Thoracic aorta (tissue), 2 donors: ENCODE measurements at regions not wholly inside any gene's neighbourhood (a gene's known extent, or its start where the extent isn't known, plus 50 kb on each side); places are given as distances from the start of the nearest gene placed in this dataset.

ENCODE experiments used
- ATAC-seq: fragments of 150-250 bp; one replicate; pipeline ENCODE4 v1.8.0; 2017; ENCODE audit warnings: low read depth; ENCODE audit not compliant: insufficient number of reproducible peaks, low FRiP score
- DNase-seq: peaks from one replicate; pipeline ENCODE4 v3.0.0-alpha.2; 2020; ENCODE audit warnings: low spot score
- H3K27ac ChIP-seq, 2 donors: fragments of 200-600 bp; sonication (generic); 1 replicate in 1 of 2; 2 replicates in 1 of 2; pipeline ENCODE4 v1.5.1; 2016; ENCODE audit warnings: mild to moderate bottlenecking in 2 of 2, moderate library complexity in 2 of 2
- H3K27me3 ChIP-seq: fragments of 200-600 bp; sonication (generic); replicated peaks from 2 replicates; pipeline ENCODE4 v1.6.0; 2016; ENCODE audit warnings: mild to moderate bottlenecking; ENCODE audit not compliant: insufficient read depth
- H3K36me3 ChIP-seq: fragments of 200-600 bp; sonication (generic); one replicate; pipeline ENCODE4 v1.5.1; 2016
- H3K4me1 ChIP-seq, 2 donors: fragments of 200-600 bp; sonication (generic); 1 replicate in 1 of 2; 2 replicates in 1 of 2; pipeline versions ENCODE4 v1.5.1 to v1.6.0; 2016; ENCODE audit warnings: low read depth in 2 of 2, mild to moderate bottlenecking in 1 of 2; ENCODE audit not compliant: control insufficient read depth in 1 of 2
- H3K4me3 ChIP-seq: fragments of 200-600 bp; sonication (generic); 2 replicates; pipeline ENCODE4 v1.5.1; 2016; ENCODE audit warnings: mild to moderate bottlenecking
- H3K9me3 ChIP-seq: fragments of 200-600 bp; sonication (generic); 2 replicates; pipeline ENCODE4 v1.5.1; 2016
- CTCF ChIP-seq: fragments of 200-600 bp; sonication (generic); IDR thresholded peaks from one replicate; pipeline ENCODE4 v1.5.1; 2019; ENCODE audit warnings: antibody characterized with exemption

- no peaks in the 10 kb centered on the region for H3K9me3 ChIP-seq
- no peaks in the 10 kb centered on the region for H3K27me3 ChIP-seq
- no peaks in the 10 kb centered on the region for H3K36me3 ChIP-seq
- no peak for DNase-seq
- no peak overlapping the region for H3K27ac ChIP-seq
- no peak for ATAC-seq
- no peak overlapping the region for H3K4me3 ChIP-seq
- no peak for TF ChIP-seq CTCF
- H3K4me1 ChIP-seq, result no peaks in the 10 kb centered on the region
These were observed 54.1 kb upstream of the TMEM161B start for GRCh38 chr5:88322785-88323184.
